Endodermal cell (in vitro differentiated cells): ENCODE measurements at regions not wholly inside any gene's neighbourhood (a gene's known extent, or its start where the extent isn't known, plus 50 kb on each side); places are given as distances from the start of the nearest gene placed in this dataset.

Experiments
- DNase-seq: peaks from one replicate; pipeline ENCODE4 v3.0.0-alpha.2; 2017
- H3K27ac ChIP-seq: 2 replicates; pipeline ENCODE4 v1.5.1; 2013; ENCODE audit warnings: mild to moderate bottlenecking, low read depth, low read length, moderate library complexity
- H3K27me3 ChIP-seq: 2 replicates; pipeline ENCODE4 v1.6.1; 2013; ENCODE audit warnings: mild to moderate bottlenecking, low read length, moderate library complexity; ENCODE audit not compliant: insufficient read depth, control insufficient read depth, poor library complexity, severe bottlenecking
- H3K36me3 ChIP-seq: 2 replicates; pipeline ENCODE4 v1.7.0; 2013; ENCODE audit warnings: mild to moderate bottlenecking, low read length, moderate library complexity; ENCODE audit not compliant: control insufficient read depth, insufficient read depth
- H3K4me1 ChIP-seq: one replicate; pipeline ENCODE4 v1.7.0; 2013; ENCODE audit warnings: low read length; ENCODE audit not compliant: control insufficient read depth, insufficient read depth
- H3K4me3 ChIP-seq: 2 replicates; pipeline ENCODE4 v1.5.1; 2013; ENCODE audit warnings: mild to moderate bottlenecking, low read length, moderate library complexity
- H3K9ac ChIP-seq: 2 replicates; pipeline ENCODE4 v1.6.1; 2013; ENCODE audit warnings: mild to moderate bottlenecking, low read length, moderate library complexity; ENCODE audit not compliant: poor library complexity, severe bottlenecking; ENCODE audit errors: extremely low read depth
- H3K9me3 ChIP-seq: 2 replicates; pipeline ENCODE4 v1.6.1; 2013; ENCODE audit warnings: mild to moderate bottlenecking, low read length, moderate library complexity; ENCODE audit not compliant: control insufficient read depth
- H3K27ac Mint-ChIP-seq: 2 replicates; pipeline ENCODE4 v1.8.0; 2020; ENCODE audit warnings: mixed read lengths
- H3K27me3 Mint-ChIP-seq: 2 replicates; pipeline ENCODE4 v1.8.0; 2021; ENCODE audit warnings: mild to moderate bottlenecking, mixed read lengths; ENCODE audit not compliant: insufficient read depth
- H3K36me3 Mint-ChIP-seq: 2 replicates; pipeline ENCODE4 v1.8.0; 2020; ENCODE audit warnings: low read depth, mixed read lengths
- H3K4me1 Mint-ChIP-seq: 2 replicates; pipeline ENCODE4 v1.8.0; 2020; ENCODE audit warnings: mixed read lengths
- H3K4me3 Mint-ChIP-seq: 2 replicates; pipeline ENCODE4 v1.8.0; 2020; ENCODE audit warnings: mild to moderate bottlenecking, moderate library complexity, mixed read lengths
- H3K9me3 Mint-ChIP-seq: 2 replicates; pipeline ENCODE4 v1.8.0; 2020; ENCODE audit warnings: mild to moderate bottlenecking, mixed read lengths
- CTCF ChIP-seq: fragments of 200-600 bp; sonication (generic); conservative IDR thresholded peaks from 2 replicates; pipeline ENCODE4 v1.5.0; 2021; ENCODE audit warnings: antibody characterized with exemption, mild to moderate bottlenecking
- WGBS, 2 experiments: methylation state at CpG; one replicate each; pipeline versions ENCODE4 v1.1.5 to v1.1.7; 2013; ENCODE audit warnings: missing lambda C conversion rate in 2 of 2, mixed read lengths in 1 of 2; ENCODE audit not compliant: insufficient coverage in 1 of 2, insufficient read length in 1 of 2; 5-methylcytosine and 5-hydroxymethylcytosine counted together

GRCh38 chr1:173424782-173425407 is 52.2 kb upstream of the PRDX6 start:
- no peak overlapping the region for H3K27ac Mint-ChIP-seq
- H3K27me3 Mint-ChIP-seq = no peaks in the 10 kb centered on the region
- no peak overlapping the region for H3K9ac ChIP-seq
- 90 to 100% methylated on average over 1 to 2 of the region's 2 CpGs for WGBS, 2 experiments
- no peak overlapping the region for H3K4me3 Mint-ChIP-seq
- peaks cover 3% of the 10 kb centered on the region for H3K4me1 ChIP-seq
- no peak for DNase-seq
- TF ChIP-seq CTCF = no peak
- H3K36me3 ChIP-seq = no peaks in the 10 kb centered on the region
- peaks cover 18% of the 10 kb centered on the region for H3K4me1 Mint-ChIP-seq
- H3K9me3 Mint-ChIP-seq = no peaks in the 10 kb centered on the region
- no peak overlapping the region for H3K4me3 ChIP-seq
- H3K27ac ChIP-seq = no peak overlapping the region
- peaks cover 24% of the 10 kb centered on the region for H3K36me3 Mint-ChIP-seq
- peaks cover under 1% of the 10 kb centered on the region for H3K9me3 ChIP-seq
- H3K27me3 ChIP-seq = no peaks in the 10 kb centered on the region

DNA sequence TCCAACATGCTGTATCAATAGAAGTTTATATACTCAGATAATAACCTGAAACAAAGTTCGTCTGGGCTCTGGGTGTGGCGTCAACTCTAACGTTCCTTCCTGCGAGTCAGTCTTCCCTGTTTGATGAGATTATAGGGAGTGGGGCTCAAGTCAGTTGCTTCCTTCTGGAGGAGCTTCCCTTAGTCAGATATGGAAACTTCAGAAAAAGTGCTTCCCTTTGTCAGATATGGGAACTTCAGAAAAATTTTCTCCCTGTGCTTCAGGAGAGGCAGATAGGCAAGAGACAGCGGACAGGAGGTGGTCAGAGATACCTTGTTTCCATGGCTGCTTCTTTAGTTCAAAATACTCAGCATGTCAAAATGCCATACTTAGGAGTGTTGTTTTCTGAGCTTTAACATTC is 51.1 kb upstream of the PRDX6 start:
- peaks cover 6% of the 10 kb centered on the region for H3K4me1 ChIP-seq

DNA sequence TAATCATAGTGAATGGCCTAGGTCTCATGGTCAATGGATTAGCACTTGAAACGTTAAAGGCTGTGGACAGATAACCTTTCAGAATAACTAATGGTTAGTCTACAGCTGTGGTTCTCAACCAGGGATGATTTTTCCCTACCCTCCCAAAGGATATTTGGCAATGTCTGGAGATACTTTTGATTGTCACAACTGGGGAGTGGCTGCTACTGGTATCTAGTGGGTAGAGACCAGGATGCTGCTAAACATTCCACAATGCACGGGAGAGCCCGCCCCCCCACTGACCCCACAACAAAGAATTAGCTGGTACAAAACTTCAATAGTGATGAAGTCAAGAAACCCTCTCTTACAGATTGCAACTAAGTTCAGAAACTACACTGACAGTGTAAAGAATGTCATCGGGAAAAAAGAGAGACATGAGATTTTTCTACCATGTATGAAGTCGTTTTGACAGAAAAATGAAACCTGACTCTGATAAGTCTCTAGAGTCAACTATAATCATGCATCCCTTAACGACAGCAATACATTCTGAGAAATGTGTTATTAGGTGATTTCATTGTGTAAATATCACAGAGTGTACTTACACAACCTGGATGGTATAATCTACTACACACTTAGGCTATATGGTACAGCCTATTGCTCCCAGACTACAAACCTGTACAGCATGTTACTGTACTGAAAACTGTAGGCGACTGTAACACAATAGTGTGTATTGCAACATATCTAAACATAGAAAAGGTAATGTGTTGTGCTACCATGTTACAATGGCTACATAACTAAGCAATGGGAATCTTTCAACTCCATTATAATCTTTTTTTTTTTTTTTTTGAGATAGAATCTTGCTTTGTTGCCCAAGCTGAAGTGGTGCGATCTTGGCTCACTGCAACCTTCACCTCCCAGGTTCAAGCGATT is 49.7 kb upstream of the PRDX6 start:
- Histone ChIP-seq H3K27me3 (no peaks in the 10 kb centered on the region), H3K36me3 (no peaks in the 10 kb centered on the region), H3K4me1 (peaks cover 9% of the 10 kb centered on the region), H3K4me3 (no peak overlapping the region), H3K9me3 (no peaks in the 10 kb centered on the region), H3K27ac (no peak overlapping the region), H3K9ac (no peak overlapping the region)
- peaks cover 16% of the 10 kb centered on the region for H3K36me3 Mint-ChIP-seq
- no peaks in the 10 kb centered on the region for H3K9me3 Mint-ChIP-seq
- no peak overlapping the region for H3K4me3 Mint-ChIP-seq
- peak; percentile 11 for DNase-seq
- WGBS, 2 experiments = 73 to 80% methylated on average over 5 to 9 of the region's 9 CpGs
- no peak overlapping the region for H3K27ac Mint-ChIP-seq
- no peaks in the 10 kb centered on the region for H3K27me3 Mint-ChIP-seq
- H3K4me1 Mint-ChIP-seq = peaks cover 27% of the 10 kb centered on the region
- TF ChIP-seq CTCF = no peak

More for the DNA sequence above, 51.1 kb upstream of the PRDX6 start:
- H3K9ac ChIP-seq = no peak overlapping the region
- Mint-ChIP-seq H3K4me1 (peaks cover 27% of the 10 kb centered on the region), H3K27me3 (no peaks in the 10 kb centered on the region), H3K9me3 (no peaks in the 10 kb centered on the region), H3K36me3 (peaks cover 20% of the 10 kb centered on the region), H3K27ac (no peak overlapping the region), H3K4me3 (no peak overlapping the region)
- H3K27me3 ChIP-seq = no peaks in the 10 kb centered on the region
- no peak for TF ChIP-seq CTCF
- no peaks in the 10 kb centered on the region for H3K9me3 ChIP-seq
- H3K36me3 ChIP-seq = no peaks in the 10 kb centered on the region
- H3K4me3 ChIP-seq = no peak overlapping the region
- DNase-seq = peak; percentile 20
- WGBS, 2 experiments = 93 to 94% methylated on average over 5 of the region's 5 CpGs
- no peak overlapping the region for H3K27ac ChIP-seq
